ENCODE measurements at regions not wholly inside any gene's neighbourhood (a gene's known extent, or its start where the extent isn't known, plus 50 kb on each side); places are given as distances from the start of the nearest gene placed in this dataset.
A peak's percentile ranks its signal among the peaks of the same experiment; 100 is the strongest.

DNA sequence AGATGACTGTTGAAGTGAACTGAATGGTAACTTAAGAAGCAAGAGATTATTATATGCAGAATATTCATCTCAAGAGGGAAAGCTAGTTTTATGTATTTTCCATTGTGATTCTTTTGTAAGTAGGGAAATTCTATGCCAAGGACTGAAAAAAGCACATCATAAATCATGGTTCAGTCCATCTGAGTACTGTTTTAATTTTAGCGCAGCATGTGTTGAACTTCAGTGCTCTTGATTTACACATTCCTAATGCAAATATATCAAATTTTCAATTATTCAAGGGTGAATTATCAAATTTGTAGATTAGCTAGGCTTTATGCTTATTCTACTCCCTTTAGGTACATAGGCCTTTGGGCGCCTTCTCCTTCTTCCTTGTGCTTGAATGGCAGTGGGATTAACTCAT lies 50.3 kb upstream of the TCF12 start:
- intact Hi-C loops (cut with DNase I), result loop anchor here (2.0 to 5.0 kb wide), 2 partner anchors 46 to 371 kb away; no protein-coding TSS in a partner anchor
- DNase-seq (ENCODE audit: low spot score), result no peak

DNA sequence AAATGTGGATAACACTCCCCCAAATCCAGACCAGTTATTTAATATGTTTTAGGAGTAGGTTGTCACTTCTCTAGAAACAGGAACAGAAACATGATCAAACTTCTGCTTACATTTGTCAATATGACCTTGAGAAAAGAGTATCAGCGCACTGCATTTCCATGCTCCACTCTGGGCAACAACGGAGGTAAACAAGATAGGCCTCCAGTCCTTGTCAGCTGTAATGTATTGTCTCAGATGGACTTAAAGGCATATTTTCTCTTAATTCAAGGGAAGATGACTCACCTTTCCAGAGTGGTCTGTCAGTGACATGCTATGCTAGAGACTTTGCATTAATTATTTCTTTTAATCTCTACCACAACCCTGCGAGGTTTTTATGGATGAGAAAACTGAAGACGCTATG lies 51.6 kb upstream of the TCF12 start:
- no peak for DNase-seq (ENCODE audit: low spot score)
- intact Hi-C loops (cut with DNase I), result loop anchor here (5.0 kb wide), 1 partner anchor 45 kb away; no protein-coding TSS in a partner anchor

- intact Hi-C loops (cut with DNase I), result no loop called here
- no peak for DNase-seq (ENCODE audit: low spot score)
Measured at GRCh38 chr15:56857828-56858227, 60.6 kb upstream of the TCF12 start.

- intact Hi-C loops (cut with DNase I), result no loop called here
- DNase-seq (ENCODE audit: low spot score), result no peak
Measured at GRCh38 chr15:56856934-56857333, 61.5 kb upstream of the TCF12 start.

GRCh38 chr15:56844892-56845291 lies 73.6 kb upstream of the TCF12 start:
- intact Hi-C loops (cut with DNase I), result no loop called here
- DNase-seq (ENCODE audit: low spot score), result no peak

DNA sequence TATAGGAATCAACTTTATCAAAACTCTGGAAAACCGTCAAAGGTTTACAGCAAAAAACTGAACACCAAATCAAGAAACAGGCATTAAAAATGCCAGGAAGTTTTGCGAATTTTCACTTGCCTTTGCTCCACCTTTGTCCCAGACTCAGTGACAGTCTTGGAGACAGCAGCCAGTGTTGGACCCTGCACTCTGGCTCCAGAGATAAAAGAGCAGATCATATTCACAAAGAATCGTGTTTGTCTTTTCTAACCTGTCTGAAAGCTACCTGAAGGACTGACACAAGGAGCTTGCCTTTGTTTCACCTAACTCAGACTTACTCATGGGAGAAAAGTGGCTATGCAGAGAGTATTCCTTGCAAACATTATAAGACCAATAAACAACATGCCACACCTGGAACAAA lies 74.0 kb upstream of the TCF12 start:
- no peak for DNase-seq (ENCODE audit: low spot score)
- intact Hi-C loops (cut with DNase I), result no loop called here

- intact Hi-C loops (cut with DNase I), result no loop called here
- no peak for DNase-seq (ENCODE audit: low spot score)
Measured at GRCh38 chr15:56839641-56840040, 78.8 kb upstream of the TCF12 start.

DNA sequence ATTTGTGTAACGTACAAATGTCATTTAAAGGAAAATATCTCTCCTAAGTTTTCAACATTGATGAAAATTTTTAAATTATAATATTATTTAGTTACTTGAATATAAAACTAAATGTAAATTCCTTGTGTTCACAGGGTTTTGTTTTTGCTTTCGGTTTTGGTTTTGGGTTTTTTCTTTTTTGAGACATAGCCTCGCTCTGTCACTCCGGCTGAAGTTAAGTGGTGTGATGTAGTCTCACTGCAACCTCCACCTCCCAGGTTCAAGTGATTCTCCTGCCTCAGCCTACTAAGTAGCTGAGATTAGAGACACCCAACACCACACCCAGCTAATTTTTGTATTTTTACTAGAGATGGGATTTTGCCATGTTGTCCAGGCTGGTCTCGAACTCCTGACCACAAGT lies 79.3 kb upstream of the TCF12 start:
- intact Hi-C loops (cut with DNase I), result no loop called here

DNA sequence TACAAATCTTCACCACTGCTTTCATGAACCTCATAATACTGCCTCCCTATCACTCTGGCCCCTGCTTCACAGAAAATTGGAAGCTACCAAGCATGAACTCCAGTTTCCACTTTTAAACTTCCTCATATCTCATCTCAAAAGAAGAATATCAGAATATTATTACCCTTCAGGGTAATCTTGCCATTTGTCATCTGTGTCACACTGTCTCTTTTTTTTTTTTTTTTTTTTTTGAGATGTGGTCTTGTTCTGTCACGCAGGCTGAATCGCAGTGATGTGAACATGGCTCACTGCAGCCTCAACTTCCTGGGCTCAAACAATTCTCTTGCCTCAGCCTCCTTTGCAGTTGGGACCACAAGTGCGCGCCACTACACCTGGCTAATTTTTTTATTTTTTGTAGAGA lies 80.4 kb upstream of the TCF12 start:
- DNase-seq (ENCODE audit: low spot score), result no peak
- intact Hi-C loops (cut with DNase I), result no loop called here

More for the DNA sequence above, 79.3 kb upstream of the TCF12 start:
- no peak for DNase-seq (ENCODE audit: low spot score)

- intact Hi-C loops (cut with DNase I), result no loop called here
- DNase-seq (ENCODE audit: low spot score), result no peak
Measured at GRCh38 chr15:56837273-56837672, 81.2 kb upstream of the TCF12 start.

DNA sequence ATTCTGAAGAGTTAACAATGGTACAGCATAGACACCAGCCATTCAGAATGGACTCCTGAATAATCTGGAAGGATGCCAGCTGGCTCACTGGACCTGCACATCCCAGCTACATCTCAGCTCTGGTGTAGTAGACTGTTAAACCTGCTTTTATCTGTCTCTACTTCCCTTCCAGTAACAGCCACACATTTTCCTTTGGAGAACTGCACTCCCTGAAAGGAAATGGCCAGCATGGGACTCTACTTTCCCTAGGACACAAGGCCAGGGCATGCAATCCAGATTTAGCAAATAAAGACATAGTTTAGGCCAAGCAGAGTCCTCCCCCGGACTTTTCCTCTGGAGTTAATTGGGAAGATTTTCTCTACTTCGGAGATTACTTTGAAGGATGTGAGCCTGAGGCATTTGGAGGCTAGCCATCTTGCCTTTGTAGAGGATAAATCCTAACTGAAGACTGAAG lies 82.7 kb upstream of the TCF12 start:
- intact Hi-C loops (cut with DNase I), result no loop called here

GRCh38 chr15:56832125-56832524 lies 86.3 kb upstream of the TCF12 start:
- peak; percentile 78 for DNase-seq (ENCODE audit: low spot score)
- intact Hi-C loops (cut with DNase I), result no loop called here

More for the DNA sequence above, 82.7 kb upstream of the TCF12 start:
- DNase-seq (ENCODE audit: low spot score), result no peak

DNA sequence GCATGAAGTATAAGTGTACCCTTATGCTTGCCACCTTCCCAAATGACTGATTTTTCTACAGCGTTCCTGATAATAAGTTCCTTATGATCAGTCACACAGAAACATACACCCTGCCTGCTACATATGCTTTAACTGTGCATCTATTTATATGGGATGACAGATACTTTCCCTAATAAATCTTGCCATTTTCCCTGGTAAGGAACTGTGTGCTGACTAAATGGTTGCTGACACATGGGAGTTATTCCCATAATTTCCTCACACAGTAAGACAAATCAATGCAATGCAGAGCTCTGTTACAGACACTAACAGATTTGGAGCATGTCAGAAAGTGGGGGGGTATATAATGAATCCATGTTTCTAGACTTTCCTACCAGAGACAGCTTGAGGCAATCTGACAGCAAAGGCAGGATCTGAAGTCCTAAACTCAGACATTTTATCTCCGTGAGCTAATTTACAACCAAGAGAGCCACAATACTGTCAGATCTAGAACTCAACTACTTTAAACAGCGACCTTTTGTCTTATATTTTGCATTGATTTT lies 86.9 kb upstream of the TCF12 start:
- no peak for DNase-seq (ENCODE audit: low spot score)
- intact Hi-C loops (cut with DNase I), result no loop called here

GRCh38 chr15:56824175-56824574 lies 90.9 kb upstream of the ZNF280D start:
- no peak for DNase-seq (ENCODE audit: low spot score)
- intact Hi-C loops (cut with DNase I), result loop anchor here (5.0 to 10.0 kb wide), 3 partner anchors 43 to 483 kb away; no protein-coding TSS in a partner anchor

GRCh38 chr15:56821721-56822425 lies 88.6 kb upstream of the ZNF280D start:
- intact Hi-C loops (cut with DNase I), result loop anchor here (5.0 to 10.0 kb wide), 3 partner anchors 45 to 485 kb away; no protein-coding TSS in a partner anchor

DNA sequence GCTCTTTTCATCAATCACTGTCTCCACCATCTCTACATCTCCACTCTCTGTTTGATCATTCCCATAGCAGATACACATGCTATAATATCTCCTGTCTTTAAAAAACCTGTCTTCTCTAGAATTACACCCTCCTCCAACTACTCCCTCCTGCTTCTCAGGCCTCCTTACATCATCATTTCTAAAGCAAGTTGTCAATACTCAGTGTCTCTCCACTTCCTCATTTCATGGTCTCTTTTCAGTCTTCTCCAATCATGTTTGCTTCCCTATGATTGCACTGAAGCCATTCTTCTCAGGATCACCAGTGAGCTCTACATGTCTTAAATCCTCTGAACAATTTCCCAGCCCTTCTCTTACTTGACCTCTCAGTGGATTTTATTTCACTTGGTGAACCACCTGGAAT lies 87.0 kb upstream of the ZNF280D start:
- DNase-seq (ENCODE audit: low spot score), result no peak
- intact Hi-C loops (cut with DNase I), result loop anchor here (5.0 to 10.0 kb wide), 3 partner anchors 47 to 487 kb away; no protein-coding TSS in a partner anchor

More at GRCh38 chr15:56821721-56822425, 88.6 kb upstream of the ZNF280D start:
- DNase-seq (ENCODE audit: low spot score), result no peak

GRCh38 chr15:56817321-56818080 lies 84.2 kb upstream of the ZNF280D start:
- intact Hi-C loops (cut with DNase I), result no loop called here
- DNase-seq (ENCODE audit: low spot score), result no peak

DNA sequence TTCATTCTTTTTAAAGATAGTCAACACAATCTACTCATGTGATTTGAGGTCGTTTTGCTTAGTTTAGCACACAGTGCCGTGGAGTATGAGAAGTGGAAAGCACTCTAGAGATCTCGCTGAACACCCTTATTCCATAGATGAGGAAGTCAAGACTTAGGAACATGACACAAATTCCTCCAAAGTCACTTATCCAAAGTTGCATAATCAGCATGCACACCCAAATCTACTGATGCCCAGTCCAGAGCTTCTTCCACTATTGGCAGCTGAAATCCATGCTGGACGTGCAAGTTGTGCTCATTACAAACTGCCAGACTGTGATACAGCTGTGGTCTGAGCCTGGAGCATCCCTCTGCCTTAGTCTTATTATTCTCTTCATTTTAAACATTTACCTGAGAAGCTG lies 83.5 kb upstream of the ZNF280D start:
- intact Hi-C loops (cut with DNase I), result no loop called here
- DNase-seq (ENCODE audit: low spot score), result no peak

DNA sequence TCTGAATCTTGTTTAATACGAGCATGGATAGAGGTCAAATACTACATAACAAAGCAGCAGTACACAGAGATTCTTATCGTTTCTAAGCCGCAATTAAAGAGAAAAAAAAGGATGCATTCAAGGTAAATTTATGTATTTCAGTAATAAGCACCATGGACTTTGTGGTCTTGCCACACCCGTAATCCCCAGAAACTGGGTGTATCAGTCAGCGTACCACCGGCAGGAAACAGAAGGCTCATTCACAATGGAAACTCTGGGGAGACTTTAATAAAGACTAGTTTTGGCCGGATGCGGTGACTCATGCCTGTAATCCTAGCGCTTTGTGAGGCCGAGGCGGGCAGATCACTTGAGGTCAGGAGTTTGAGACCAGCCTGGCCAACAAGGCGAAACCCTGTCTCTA lies 81.9 kb upstream of the ZNF280D start:
- intact Hi-C loops (cut with DNase I), result loop anchor here (1.0 kb wide), 1 partner anchor 78 kb away; no protein-coding TSS in a partner anchor

GRCh38 chr15:56814429-56814828 lies 81.1 kb upstream of the ZNF280D start:
- intact Hi-C loops (cut with DNase I), result no loop called here
- no peak for DNase-seq (ENCODE audit: low spot score)

More for the DNA sequence above, 81.9 kb upstream of the ZNF280D start:
- DNase-seq (ENCODE audit: low spot score), result no peak

All from cardiac septum (tissue), 1 donor.